ENCODE measurements at regions not wholly inside any gene's neighbourhood (a gene's known extent, or its start where the extent isn't known, plus 50 kb on each side); places are given as distances from the start of the nearest gene placed in this dataset.

GRCh38 chr7:13454916-13455592 is 534.4 kb downstream of the ETV1 start (continued):
- TF ChIP-seq MYC (IDR thresholded peaks at IDR 0.05; ENCODE audit: insufficient read depth, insufficient read length, insufficient replicate concordance, low read length, severe bottlenecking) (no peak), PML (IDR thresholded peaks at IDR 0.05; ENCODE audit: low read length) (no peak), ZNF592 (IDR thresholded peaks at IDR 0.05) (no peak), MXI1 (IDR thresholded peaks at IDR 0.05; ENCODE audit: low read depth, low read length) (no peak)

- POLR2A ChIA-PET: no interaction called here
- SMC1A ChIA-PET (ENCODE audit: uncharacterized antibody, unreplicated experiment): no interaction called here
- Histone ChIP-seq H3K9ac (ENCODE audit: control insufficient read depth, insufficient read depth, low read length) (no peak overlapping the region), H3K36me3 (ENCODE audit: control insufficient read depth in 2 of 2, insufficient read depth in 2 of 2, low read length in 1 of 2) (no peaks in the 10 kb centered on the region), H3K4me1 (ENCODE audit: control insufficient read depth, insufficient read depth, low read length) (no peaks in the 10 kb centered on the region), H3K79me2 (ENCODE audit: control insufficient read depth, insufficient read depth, low read length) (no peaks in the 10 kb centered on the region), H3K27me3 (replicated peaks in 1 of 2; ENCODE audit: control insufficient read depth in 2 of 2, insufficient read depth in 2 of 2, low read length in 1 of 2) (no peaks in the 10 kb centered on the region), H3K4me3 (no peak overlapping the region), H3K27ac (ENCODE audit: control insufficient read depth, insufficient read depth) (no peak overlapping the region), H3K9me3 (replicated peaks; ENCODE audit: control insufficient read depth, insufficient read depth, low read length) (no peaks in the 10 kb centered on the region), H3K4me2 (ENCODE audit: control insufficient read depth, insufficient read depth) (no peak overlapping the region), H4K20me1 (ENCODE audit: control insufficient read depth, insufficient read depth) (no peaks in the 10 kb centered on the region), H2AFZ (ENCODE audit: control insufficient read depth, low read depth, low read length) (no peak overlapping the region)
- CTCF ChIA-PET: no interaction called here
- DNase-seq (ENCODE audit: low read depth, low spot score) (no peak), FAIRE-seq (no peak), ATAC-seq (no peak)
- in situ Hi-C loops (cut with MboI): no loop called here
- intact Hi-C loops (cut with micrococcal nuclease; ENCODE audit: unreplicated experiment): no loop called here
- WGBS (ENCODE audit: insufficient coverage, insufficient replicate concordance, low lambda C conversion rate, missing lambda C conversion rate): 21% methylated on average over 4 of the region's 4 CpGs
- BruUV-seq (replicated peaks): no TSS peak
- RAD21 ChIA-PET (ENCODE audit: unreplicated experiment): no interaction called here
- TF ChIP-seq ATF7 (IDR thresholded peaks at IDR 0.05; ENCODE audit: low read depth) (no peak), BACH1 (IDR thresholded peaks at IDR 0.05; ENCODE audit: borderline replicate concordance) (no peak), ZNF687 (IDR thresholded peaks at IDR 0.05) (no peak), SREBF2 (IDR thresholded peaks at IDR 0.05; ENCODE audit: low read length) (no peak), ZZZ3 (IDR thresholded peaks at IDR 0.05; ENCODE audit: control insufficient read depth, insufficient read length, low read depth) (no peak), YY1 (IDR thresholded peaks at IDR 0.05; ENCODE audit: low read depth, low read length) (no peak), IRF4 (IDR thresholded peaks at IDR 0.05; ENCODE audit: low read depth, low read length) (no peak), NKRF (conservative IDR thresholded peaks at IDR 0.05) (no peak)
Measured at GRCh38 chr7:13457790-13458189, 531.7 kb downstream of the ETV1 start.

Measured in GM12878 (cell line).